ENCODE measurements at regions not wholly inside any gene's neighbourhood (a gene's known extent, or its start where the extent isn't known, plus 50 kb on each side); places are given as distances from the start of the nearest gene placed in this dataset.

DNA sequence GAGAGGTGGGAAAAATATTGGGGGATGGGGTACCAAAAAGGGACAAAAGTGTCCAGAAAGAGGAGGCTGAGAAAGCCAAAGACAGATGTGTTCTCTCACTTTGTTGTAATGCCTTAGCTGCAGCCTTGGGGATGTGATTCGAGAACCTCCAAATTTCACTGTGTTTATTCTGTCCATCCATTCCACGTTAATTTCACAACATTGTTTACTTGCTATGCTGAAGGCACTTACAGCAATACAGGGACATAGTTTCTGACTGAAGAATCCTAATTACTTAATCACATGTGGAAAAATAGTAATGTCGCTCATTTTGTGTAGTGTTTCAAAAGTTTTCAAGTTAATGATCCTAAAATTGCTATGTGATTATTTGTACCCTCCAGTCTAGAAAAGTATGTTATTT is 146.2 kb upstream of the SLC38A2 start:
- TF ChIP-seq, protein P1, sequence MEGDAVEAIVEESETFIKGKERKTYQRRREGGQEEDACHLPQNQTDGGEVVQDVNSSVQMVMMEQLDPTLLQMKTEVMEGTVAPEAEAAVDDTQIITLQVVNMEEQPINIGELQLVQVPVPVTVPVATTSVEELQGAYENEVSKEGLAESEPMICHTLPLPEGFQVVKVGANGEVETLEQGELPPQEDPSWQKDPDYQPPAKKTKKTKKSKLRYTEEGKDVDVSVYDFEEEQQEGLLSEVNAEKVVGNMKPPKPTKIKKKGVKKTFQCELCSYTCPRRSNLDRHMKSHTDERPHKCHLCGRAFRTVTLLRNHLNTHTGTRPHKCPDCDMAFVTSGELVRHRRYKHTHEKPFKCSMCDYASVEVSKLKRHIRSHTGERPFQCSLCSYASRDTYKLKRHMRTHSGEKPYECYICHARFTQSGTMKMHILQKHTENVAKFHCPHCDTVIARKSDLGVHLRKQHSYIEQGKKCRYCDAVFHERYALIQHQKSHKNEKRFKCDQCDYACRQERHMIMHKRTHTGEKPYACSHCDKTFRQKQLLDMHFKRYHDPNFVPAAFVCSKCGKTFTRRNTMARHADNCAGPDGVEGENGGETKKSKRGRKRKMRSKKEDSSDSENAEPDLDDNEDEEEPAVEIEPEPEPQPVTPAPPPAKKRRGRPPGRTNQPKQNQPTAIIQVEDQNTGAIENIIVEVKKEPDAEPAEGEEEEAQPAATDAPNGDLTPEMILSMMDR (conservative IDR thresholded peaks at IDR 0.05; ENCODE audit: low read depth, low read length) = no peak
- TF ChIP-seq CEBPB (IDR thresholded peaks at IDR 0.05; ENCODE audit: low read depth, low read length) (no peak), POLR2A (IDR thresholded peaks at IDR 0.05; ENCODE audit: low read depth, low read length) (no peak), MXI1 (IDR thresholded peaks at IDR 0.05; ENCODE audit: borderline replicate concordance, low read depth, low read length) (no peak), MAZ (IDR thresholded peaks at IDR 0.05; ENCODE audit: borderline replicate concordance, low read depth, low read length) (no peak), RAD21 (IDR thresholded peaks at IDR 0.05; ENCODE audit: low read length) (no peak), RFX5 (IDR thresholded peaks at IDR 0.05; ENCODE audit: low read depth, low read length) (no peak), FOS (IDR thresholded peaks at IDR 0.05; ENCODE audit: low read depth, low read length) (no peak), SMC3 (IDR thresholded peaks at IDR 0.05; ENCODE audit: low read depth, low read length) (no peak), NFE2L2 (IDR thresholded peaks at IDR 0.05; ENCODE audit: low read depth, low read length) (no peak)
- TF ChIP-seq, protein P2, sequence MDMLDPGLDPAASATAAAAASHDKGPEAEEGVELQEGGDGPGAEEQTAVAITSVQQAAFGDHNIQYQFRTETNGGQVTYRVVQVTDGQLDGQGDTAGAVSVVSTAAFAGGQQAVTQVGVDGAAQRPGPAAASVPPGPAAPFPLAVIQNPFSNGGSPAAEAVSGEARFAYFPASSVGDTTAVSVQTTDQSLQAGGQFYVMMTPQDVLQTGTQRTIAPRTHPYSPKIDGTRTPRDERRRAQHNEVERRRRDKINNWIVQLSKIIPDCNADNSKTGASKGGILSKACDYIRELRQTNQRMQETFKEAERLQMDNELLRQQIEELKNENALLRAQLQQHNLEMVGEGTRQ (IDR thresholded peaks at IDR 0.05; ENCODE audit: low read depth, low read length) = no peak

All from IMR-90 (cell line).